PC-9 (cell line): ENCODE measurements at regions not wholly inside any gene's neighbourhood (a gene's known extent, or its start where the extent isn't known, plus 50 kb on each side); places are given as distances from the start of the nearest gene placed in this dataset.
A peak's percentile ranks its signal among the peaks of the same experiment; 100 is the strongest.

Experiments used
- BruUV-seq: library from RNA; stranded (reverse); fragments of 400-500 nt; replicated peaks from 2 replicates; lab custom pipeline; 2021; lab: Mats Ljungman, UMichigan
- CTCF ChIA-PET: fragments of 300-600 bp; sonication (Branson Sonifier 250); formaldehyde crosslinking; loops from one replicate; lab custom pipeline; 2022; ENCODE audit warnings: antibody characterized with exemption; lab: Charles Lee
- POLR2A ChIA-PET: fragments of 300-600 bp; sonication (Branson Sonifier 250); formaldehyde crosslinking; loops from one replicate; lab custom pipeline; 2022; ENCODE audit warnings: antibody characterized with exemption; ENCODE audit not compliant: unreplicated experiment; lab: Charles Lee
- DNase-seq, 2 experiments: peaks; one replicate each; pipeline versions ENCODE4 v3.0.0 to v3.0.0-alpha.2; 2015 to 2022; ENCODE audit warnings: mixed read lengths in 1 of 2
- H2AFZ ChIP-seq: fragments of 200-600 bp; sonication (generic); 2 replicates; pipeline ENCODE4 v1.8.1; 2017; ENCODE audit warnings: antibody characterized with exemption
- H3F3A ChIP-seq: fragments of 200-600 bp; sonication (generic); 2 replicates; pipeline ENCODE4 v1.8.1; 2017; ENCODE audit warnings: antibody characterized with exemption, mild to moderate bottlenecking, low read depth; ENCODE audit not compliant: insufficient read depth
- H3K27ac ChIP-seq: fragments of 200-600 bp; sonication (generic); 2 replicates; pipeline ENCODE4 v1.6.1; 2016; ENCODE audit warnings: mixed run types
- H3K27me3 ChIP-seq: fragments of 200-600 bp; sonication (generic); 2 replicates; pipeline ENCODE4 v1.6.1; 2016; ENCODE audit warnings: low read depth, mixed run types; ENCODE audit not compliant: insufficient read depth
- H3K36me3 ChIP-seq: fragments of 200-600 bp; sonication (generic); 2 replicates; pipeline ENCODE4 v1.6.1; 2016; ENCODE audit warnings: low read depth, mixed run types
- H3K4me1 ChIP-seq: fragments of 200-600 bp; sonication (generic); replicated peaks from 2 replicates; pipeline ENCODE4 v1.6.1; 2016; ENCODE audit warnings: mixed run types; ENCODE audit not compliant: insufficient read depth
- H3K4me2 ChIP-seq: fragments of 200-600 bp; sonication (generic); 2 replicates; pipeline ENCODE4 v1.6.1; 2017; ENCODE audit warnings: mixed run types
- H3K4me3 ChIP-seq: fragments of 200-600 bp; sonication (generic); 2 replicates; pipeline ENCODE4 v1.6.1; 2016; ENCODE audit warnings: mixed run types
- H3K79me2 ChIP-seq: fragments of 200-600 bp; sonication (generic); 2 replicates; pipeline ENCODE4 v1.6.1; 2017; ENCODE audit warnings: low read depth, mixed run types
- H3K9me2 ChIP-seq: fragments of 200-600 bp; sonication (generic); 2 replicates; pipeline ENCODE4 v1.8.1; 2017; ENCODE audit warnings: mild to moderate bottlenecking; ENCODE audit not compliant: insufficient read depth
- H3K9me3 ChIP-seq: fragments of 200-600 bp; sonication (generic); 2 replicates; pipeline ENCODE4 v1.8.1; 2016; ENCODE audit warnings: low read depth; ENCODE audit not compliant: insufficient read depth
- H4K20me1 ChIP-seq: fragments of 200-600 bp; sonication (generic); 2 replicates; pipeline ENCODE4 v1.8.1; 2017; ENCODE audit not compliant: insufficient read depth
- EZH2 ChIP-seq: fragments of 200-600 bp; sonication (generic); IDR thresholded peaks from 2 replicates; pipeline ENCODE4 v1.8.0; 2017; ENCODE audit warnings: antibody characterized with exemption, low read depth
- intact Hi-C: fragments of 100-400 bp; cut with micrococcal nuclease; formaldehyde crosslinking; loops from one replicate; pipeline ENCODE4 v1.10.0; 2022; ENCODE audit not compliant: unreplicated experiment
- TF ChIP-seq, protein P1 (sequence below): fragments of 200-600 bp; sonication (generic); conservative IDR thresholded peaks from 2 replicates; pipeline ENCODE4 v1.6.1; 2017; ENCODE audit warnings: mixed run types, antibody characterized with exemption, mild to moderate bottlenecking, moderate library complexity

DNA sequence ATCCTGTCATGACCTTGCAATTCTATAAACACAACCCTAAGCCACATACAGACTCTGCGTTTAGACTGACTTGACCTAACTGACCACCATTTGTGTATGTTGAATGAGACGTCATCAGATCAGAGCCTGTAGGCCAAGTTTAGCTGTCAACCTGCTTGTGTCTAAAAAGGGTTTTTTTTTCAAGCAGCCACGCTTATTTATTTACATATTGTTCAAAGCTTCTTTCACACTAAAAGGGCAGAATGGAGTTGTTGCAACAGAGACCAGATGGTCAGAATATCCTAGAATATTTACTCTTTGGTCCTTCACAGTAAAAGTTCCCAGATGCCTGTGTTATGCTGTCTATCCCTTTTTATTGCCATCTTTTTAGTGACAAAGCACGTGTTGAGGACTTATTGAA is 307.7 kb upstream of the SLC10A2 start:
- intact Hi-C loops, result no loop called here
- no TSS peak for BruUV-seq

DNA sequence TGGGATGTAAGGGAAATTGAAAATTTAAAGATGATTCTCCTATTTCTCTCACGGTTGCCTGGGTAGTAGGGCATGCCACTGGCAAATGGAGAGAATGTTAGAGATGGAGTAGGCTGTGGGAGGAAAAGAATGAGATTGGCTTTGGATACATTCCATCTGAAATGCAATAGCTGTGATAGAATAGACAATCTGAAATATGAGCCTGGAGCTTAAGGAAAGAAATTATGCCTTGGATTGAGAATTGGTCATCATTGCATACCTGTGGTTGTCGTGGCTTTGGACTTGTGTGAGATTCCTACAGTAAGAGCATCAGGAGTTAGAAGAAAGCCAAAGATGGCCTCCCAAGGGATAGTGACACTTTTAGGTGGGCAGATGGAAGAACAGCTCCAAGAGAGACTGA is 305.1 kb upstream of the SLC10A2 start:
- no peak overlapping the region for H2AFZ ChIP-seq
- 0 out of 2 replicates have a peak, but pooled peaks cover 3% of the 10 kb centered on the region for H3K9me2 ChIP-seq
- DNase-seq, result peak in 1 of 2 experiments; percentile 46
- H3K79me2 ChIP-seq, result no peaks in the 10 kb centered on the region
- H3K27me3 ChIP-seq, result no peaks in the 10 kb centered on the region
- no peak overlapping the region for H3K4me3 ChIP-seq
- no peaks in the 10 kb centered on the region for H4K20me1 ChIP-seq
- TF ChIP-seq, protein P1, sequence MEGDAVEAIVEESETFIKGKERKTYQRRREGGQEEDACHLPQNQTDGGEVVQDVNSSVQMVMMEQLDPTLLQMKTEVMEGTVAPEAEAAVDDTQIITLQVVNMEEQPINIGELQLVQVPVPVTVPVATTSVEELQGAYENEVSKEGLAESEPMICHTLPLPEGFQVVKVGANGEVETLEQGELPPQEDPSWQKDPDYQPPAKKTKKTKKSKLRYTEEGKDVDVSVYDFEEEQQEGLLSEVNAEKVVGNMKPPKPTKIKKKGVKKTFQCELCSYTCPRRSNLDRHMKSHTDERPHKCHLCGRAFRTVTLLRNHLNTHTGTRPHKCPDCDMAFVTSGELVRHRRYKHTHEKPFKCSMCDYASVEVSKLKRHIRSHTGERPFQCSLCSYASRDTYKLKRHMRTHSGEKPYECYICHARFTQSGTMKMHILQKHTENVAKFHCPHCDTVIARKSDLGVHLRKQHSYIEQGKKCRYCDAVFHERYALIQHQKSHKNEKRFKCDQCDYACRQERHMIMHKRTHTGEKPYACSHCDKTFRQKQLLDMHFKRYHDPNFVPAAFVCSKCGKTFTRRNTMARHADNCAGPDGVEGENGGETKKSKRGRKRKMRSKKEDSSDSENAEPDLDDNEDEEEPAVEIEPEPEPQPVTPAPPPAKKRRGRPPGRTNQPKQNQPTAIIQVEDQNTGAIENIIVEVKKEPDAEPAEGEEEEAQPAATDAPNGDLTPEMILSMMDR, result no peak
- TF ChIP-seq EZH2, result no peak
- H3K9me3 ChIP-seq, result no peaks in the 10 kb centered on the region
- CTCF ChIA-PET, result no interaction called here
- no peaks in the 10 kb centered on the region for H3K36me3 ChIP-seq
- H3K27ac ChIP-seq, result no peak overlapping the region
- no TSS peak for BruUV-seq
- H3K4me2 ChIP-seq, result no peak overlapping the region
- intact Hi-C loops, result no loop called here
- H3F3A ChIP-seq, result no peaks in the 10 kb centered on the region
- H3K4me1 ChIP-seq, result no peaks in the 10 kb centered on the region
- POLR2A ChIA-PET, result interaction anchor here (0.7 kb wide), 1 partner anchor 463 kb away, joined by 3 read pairs; no protein-coding TSS in a partner anchor

More for the DNA sequence above, 307.7 kb upstream of the SLC10A2 start:
- no peak overlapping the region for H3K4me2 ChIP-seq
- ChIA-PET CTCF (no interaction called here), POLR2A (no interaction called here)
- no peak overlapping the region for H3K27ac ChIP-seq
- H4K20me1 ChIP-seq, result no peaks in the 10 kb centered on the region
- H3K79me2 ChIP-seq, result no peaks in the 10 kb centered on the region
- H2AFZ ChIP-seq, result no peak overlapping the region
- no peaks in the 10 kb centered on the region for H3K27me3 ChIP-seq
- 0 out of 2 replicates have a peak, but pooled peaks cover 3% of the 10 kb centered on the region for H3K9me2 ChIP-seq
- H3K9me3 ChIP-seq, result no peaks in the 10 kb centered on the region
- no peaks in the 10 kb centered on the region for H3K36me3 ChIP-seq
- no peak for TF ChIP-seq EZH2
- TF ChIP-seq, protein P1, result no peak
- DNase-seq, result peak in 1 of 2 experiments; percentile 18
- H3K4me1 ChIP-seq, result no peaks in the 10 kb centered on the region
- no peak overlapping the region for H3K4me3 ChIP-seq
- no peaks in the 10 kb centered on the region for H3F3A ChIP-seq

DNA sequence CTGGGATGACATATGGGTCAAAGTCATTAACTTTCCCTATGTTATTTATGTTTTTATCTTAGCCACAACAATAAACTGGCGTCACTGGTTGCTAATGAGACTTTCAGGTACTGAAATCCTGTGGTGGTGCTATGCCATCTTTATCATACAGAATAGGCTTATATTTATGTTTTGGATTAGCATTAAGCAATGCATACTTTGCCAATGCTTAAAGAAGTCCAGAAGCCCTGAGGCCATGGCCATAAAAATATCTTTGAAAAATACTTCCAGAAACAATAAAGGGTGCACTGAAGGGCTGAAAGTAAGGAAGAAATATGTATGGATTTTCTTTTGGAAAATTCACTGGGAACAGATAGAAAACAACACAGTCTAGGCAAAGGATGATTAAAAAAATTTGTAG is 304.6 kb upstream of the SLC10A2 start:
- no peaks in the 10 kb centered on the region for H3K36me3 ChIP-seq
- H3K79me2 ChIP-seq, result no peaks in the 10 kb centered on the region
- POLR2A ChIA-PET, result interaction anchor here (0.7 kb wide), 1 partner anchor 463 kb away, joined by 3 read pairs; no protein-coding TSS in a partner anchor
- no peak overlapping the region for H3K4me3 ChIP-seq
- no peaks in the 10 kb centered on the region for H3K27me3 ChIP-seq
- no peak overlapping the region for H2AFZ ChIP-seq
- H3K9me3 ChIP-seq, result no peaks in the 10 kb centered on the region
- intact Hi-C loops, result no loop called here
- 0 out of 2 replicates have a peak, but pooled peaks cover 3% of the 10 kb centered on the region for H3K9me2 ChIP-seq
- no peak overlapping the region for H3K27ac ChIP-seq
- no peaks in the 10 kb centered on the region for H3F3A ChIP-seq
- no peaks in the 10 kb centered on the region for H3K4me1 ChIP-seq
- no TSS peak for BruUV-seq
- TF ChIP-seq, protein P1, result no peak
- TF ChIP-seq EZH2, result no peak
- no peaks in the 10 kb centered on the region for H4K20me1 ChIP-seq
- no peak overlapping the region for H3K4me2 ChIP-seq
- DNase-seq, result peak in 1 of 2 experiments; percentile 33
- CTCF ChIA-PET, result no interaction called here
